ENCODE measurements at regions not wholly inside any gene's neighbourhood (a gene's known extent, or its start where the extent isn't known, plus 50 kb on each side); places are given as distances from the start of the nearest gene placed in this dataset.

DNA sequence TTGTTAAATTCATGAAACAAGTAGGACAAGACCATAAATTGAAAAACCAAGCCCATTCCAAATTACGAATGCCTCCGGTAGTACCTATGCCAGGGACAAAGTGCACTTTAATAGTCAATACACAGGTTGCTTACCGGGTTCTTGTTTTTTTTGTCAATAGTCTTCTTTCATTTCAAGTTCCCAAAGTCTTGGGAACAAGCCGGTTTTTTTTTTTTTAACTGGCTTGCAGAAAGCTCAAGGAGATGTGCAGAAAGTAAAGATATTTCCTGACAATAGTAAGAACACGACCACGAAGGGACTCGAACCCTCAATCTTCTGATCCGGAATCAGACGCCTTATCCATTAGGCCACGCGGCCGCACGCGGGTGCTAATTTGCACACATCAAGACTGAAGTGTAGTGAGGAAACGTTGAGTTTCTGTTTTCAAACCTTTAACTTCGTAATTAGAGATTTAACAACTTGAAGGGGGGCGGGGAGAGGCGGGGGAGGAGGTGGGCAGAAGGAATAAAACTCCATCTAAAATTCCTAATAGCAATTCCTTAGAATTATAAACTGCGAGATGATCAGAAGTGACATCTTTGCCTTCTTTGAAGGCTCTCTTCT lies 181.0 kb downstream of the TRIM27 start:
- DNase-seq (ENCODE audit: low spot score, unreplicated experiment) = no peak
- Mint-ChIP-seq H3K27me3 (peaks cover 77% of the 10 kb centered on the region), H3K36me3 (ENCODE audit: insufficient read depth) (peaks cover 2% of the 10 kb centered on the region), H3K9me3 (ENCODE audit: low read depth) (no peaks in the 10 kb centered on the region), H3K27ac (peak overlapping the region; percentile 89), H3K4me3 (ENCODE audit: low read depth) (no peak overlapping the region), H3K4me1 (ENCODE audit: low read depth) (no peaks in the 10 kb centered on the region)
- no peak for TF ChIP-seq CTCF (IDR thresholded peaks at IDR 0.05; ENCODE audit: unreplicated experiment)

GRCh38 chr6:28743271-28743789 lies 180.5 kb downstream of the TRIM27 start:
- peaks cover 77% of the 10 kb centered on the region for H3K27me3 Mint-ChIP-seq
- no peak for DNase-seq (ENCODE audit: low spot score, unreplicated experiment)
- H3K36me3 Mint-ChIP-seq (ENCODE audit: insufficient read depth) = no peaks in the 10 kb centered on the region
- H3K4me1 Mint-ChIP-seq (ENCODE audit: low read depth) = no peaks in the 10 kb centered on the region
- no peak for TF ChIP-seq CTCF (IDR thresholded peaks at IDR 0.05; ENCODE audit: unreplicated experiment)
- no peak overlapping the region for H3K27ac Mint-ChIP-seq
- H3K9me3 Mint-ChIP-seq (ENCODE audit: low read depth) = no peaks in the 10 kb centered on the region
- H3K4me3 Mint-ChIP-seq (ENCODE audit: low read depth) = no peak overlapping the region

DNA sequence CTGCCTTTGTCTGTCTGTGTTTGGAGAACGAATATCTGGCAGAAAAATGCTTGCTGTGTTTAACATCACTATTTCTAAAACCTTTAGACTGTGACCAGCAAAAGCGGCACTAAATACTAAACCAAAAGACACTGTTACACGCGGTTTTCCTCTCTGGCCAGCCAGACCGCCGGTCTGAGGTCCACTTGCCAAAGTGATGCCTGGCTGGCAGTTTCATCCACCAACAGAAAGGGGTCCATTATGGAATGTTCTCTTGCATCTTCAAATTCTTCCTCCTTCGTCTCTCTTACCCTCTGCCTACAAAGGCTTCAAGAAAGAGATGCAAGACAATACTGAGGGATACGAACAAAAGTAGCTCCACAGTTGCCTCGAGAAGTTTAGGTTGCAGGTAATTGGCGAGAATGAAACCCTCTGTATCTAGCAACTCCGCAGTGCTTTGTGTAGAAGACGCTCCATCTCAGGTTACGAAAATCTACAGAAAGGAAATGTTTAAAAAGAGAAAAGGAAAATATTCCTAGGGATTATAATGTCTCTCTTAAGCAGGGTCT lies 176.6 kb downstream of the TRIM27 start:
- H3K27me3 Mint-ChIP-seq = peaks cover 78% of the 10 kb centered on the region
- no peaks in the 10 kb centered on the region for H3K36me3 Mint-ChIP-seq (ENCODE audit: insufficient read depth)
- H3K9me3 Mint-ChIP-seq (ENCODE audit: low read depth) = no peaks in the 10 kb centered on the region
- no peak for TF ChIP-seq CTCF (IDR thresholded peaks at IDR 0.05; ENCODE audit: unreplicated experiment)
- no peak overlapping the region for H3K27ac Mint-ChIP-seq
- no peak for DNase-seq (ENCODE audit: low spot score, unreplicated experiment)
- H3K4me3 Mint-ChIP-seq (ENCODE audit: low read depth) = no peak overlapping the region
- no peaks in the 10 kb centered on the region for H3K4me1 Mint-ChIP-seq (ENCODE audit: low read depth)

DNA sequence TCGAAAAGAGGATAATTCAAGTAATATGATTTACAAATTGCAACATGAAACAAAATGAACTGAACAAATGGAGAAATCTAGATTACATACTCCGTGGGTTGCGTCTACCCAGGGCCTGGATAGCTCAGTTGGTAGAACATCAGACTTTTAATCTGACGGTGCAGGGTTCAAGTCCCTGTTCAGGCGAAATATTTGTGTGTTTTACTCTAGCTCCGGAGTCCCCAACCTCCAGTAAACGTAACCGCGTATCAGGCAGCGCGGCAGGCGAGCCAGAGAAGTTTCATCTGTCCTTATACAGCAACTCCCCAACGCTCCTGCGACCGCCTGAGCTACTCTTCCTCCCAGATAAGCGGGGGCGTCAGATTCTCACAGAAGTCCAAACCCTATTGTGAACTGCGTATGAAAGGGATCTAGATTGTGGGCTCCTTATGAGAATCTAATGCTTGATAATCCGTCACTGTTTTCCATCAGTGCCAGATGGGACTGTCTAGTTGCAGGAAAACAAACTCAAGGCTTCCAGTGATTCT lies 176.1 kb downstream of the TRIM27 start:
- no peaks in the 10 kb centered on the region for H3K9me3 Mint-ChIP-seq (ENCODE audit: low read depth)
- no peak for DNase-seq (ENCODE audit: low spot score, unreplicated experiment)
- H3K4me1 Mint-ChIP-seq (ENCODE audit: low read depth) = no peaks in the 10 kb centered on the region
- H3K27me3 Mint-ChIP-seq = peaks cover 81% of the 10 kb centered on the region
- H3K36me3 Mint-ChIP-seq (ENCODE audit: insufficient read depth) = no peaks in the 10 kb centered on the region
- no peak overlapping the region for H3K4me3 Mint-ChIP-seq (ENCODE audit: low read depth)
- no peak for TF ChIP-seq CTCF (IDR thresholded peaks at IDR 0.05; ENCODE audit: unreplicated experiment)
- no peak overlapping the region for H3K27ac Mint-ChIP-seq

- Mint-ChIP-seq H3K36me3 (ENCODE audit: insufficient read depth) (no peaks in the 10 kb centered on the region), H3K27ac (no peak overlapping the region), H3K27me3 (peaks cover 78% of the 10 kb centered on the region), H3K9me3 (ENCODE audit: low read depth) (no peaks in the 10 kb centered on the region), H3K4me1 (ENCODE audit: low read depth) (no peaks in the 10 kb centered on the region), H3K4me3 (ENCODE audit: low read depth) (no peak overlapping the region)
- no peak for DNase-seq (ENCODE audit: low spot score, unreplicated experiment)
- no peak for TF ChIP-seq CTCF (IDR thresholded peaks at IDR 0.05; ENCODE audit: unreplicated experiment)
Observed at GRCh38 chr6:28748192-28748591, 175.6 kb downstream of the TRIM27 start.
